HEK293 (cell line): ENCODE measurements at regions not wholly inside any gene's neighbourhood (a gene's known extent, or its start where the extent isn't known, plus 50 kb on each side); places are given as distances from the start of the nearest gene placed in this dataset.
A peak's percentile ranks its signal among the peaks of the same experiment; 100 is the strongest.

Experiments used
- CTCF ChIA-PET: fragments of 350-600 bp; formaldehyde crosslinking; extraction: SDS; loops from one replicate; lab custom pipeline; 2021; ENCODE audit warnings: antibody characterized with exemption; lab: Yijun Ruan, JAX
- POLR2A ChIA-PET: fragments of 300-600 bp; formaldehyde crosslinking; extraction: SDS; loops from one replicate; lab custom pipeline; 2020; ENCODE audit warnings: antibody characterized with exemption, inconsistent platforms; lab: Yijun Ruan, JAX
- H3K27ac ChIP-seq: fragments of 200-500 bp; sonication (Bioruptor generic); 2 replicates; pipeline ENCODE4 v1.5.1; 2014; ENCODE audit warnings: low read depth, low read length, control low read depth, inconsistent platforms; ENCODE audit errors: extremely low read depth
- H3K36me3 ChIP-seq, 2 experiments: fragments of 200-500 bp in 1 of 2; sonication (Bioruptor generic) in 1 of 2; 1 replicate in 1 of 2; 2 replicates in 1 of 2; pipeline ENCODE4 v1.5.1; 2014 to 2017; ENCODE audit warnings: inconsistent platforms in 2 of 2, low read length in 2 of 2; ENCODE audit not compliant: control insufficient read depth in 2 of 2, insufficient read depth in 1 of 2
- H3K4me1 ChIP-seq: fragments of 200-500 bp; sonication (Bioruptor generic); 2 replicates; pipeline ENCODE4 v1.5.1; 2014; ENCODE audit warnings: mild to moderate bottlenecking, low read length, inconsistent platforms; ENCODE audit not compliant: control insufficient read depth, insufficient read depth
- H3K4me3 ChIP-seq: 2 replicates; pipeline ENCODE4 v1.5.1; 2011; ENCODE audit warnings: low read depth, mild to moderate bottlenecking, control low read depth, low read length, moderate library complexity
- H3K9me3 ChIP-seq: fragments of 200-500 bp; sonication (Bioruptor generic); 2 replicates; pipeline ENCODE4 v1.5.1; 2014; ENCODE audit warnings: low read depth, low read length, inconsistent platforms; ENCODE audit not compliant: control insufficient read depth, insufficient read depth
- BCL6B ChIP-seq: fragments of 450-650 bp; formaldehyde crosslinking; IDR thresholded peaks from 2 replicates; pipeline ENCODE4 v1.5.1; 2017; ENCODE audit warnings: missing biosample characterization, missing genetic modification characterization
- GLI2 ChIP-seq: fragments of 450-650 bp; formaldehyde crosslinking; IDR thresholded peaks from 2 replicates; pipeline ENCODE4; 2017; ENCODE audit warnings: missing biosample characterization, missing genetic modification characterization, low read depth, borderline replicate concordance
- KLF16 ChIP-seq: fragments of 450-650 bp; formaldehyde crosslinking; IDR thresholded peaks from 2 replicates; pipeline ENCODE4 v1.5.1; 2017; ENCODE audit warnings: missing biosample characterization, missing genetic modification characterization
- OSR2 ChIP-seq: fragments of 450-650 bp; formaldehyde crosslinking; IDR thresholded peaks from 2 replicates; pipeline ENCODE4 v1.5.1; 2016; ENCODE audit warnings: missing biosample characterization, missing genetic modification characterization
- RBAK ChIP-seq: fragments of 450-650 bp; formaldehyde crosslinking; IDR thresholded peaks from 2 replicates; pipeline ENCODE4 v1.5.1; 2016; ENCODE audit warnings: missing biosample characterization, missing genetic modification characterization
- REST ChIP-seq: fragments of 450-650 bp; formaldehyde crosslinking; IDR thresholded peaks from 2 replicates; pipeline ENCODE4 v1.5.1; 2016; ENCODE audit warnings: missing biosample characterization, missing genetic modification characterization
- ZBTB1 ChIP-seq: fragments of 450-650 bp; formaldehyde crosslinking; IDR thresholded peaks from 2 replicates; pipeline ENCODE4 v1.5.1; 2016; ENCODE audit warnings: missing biosample characterization, missing genetic modification characterization
- ZBTB8A ChIP-seq: fragments of 450-650 bp; formaldehyde crosslinking; IDR thresholded peaks from 2 replicates; pipeline ENCODE4 v1.5.1; 2016; ENCODE audit warnings: missing biosample characterization, missing genetic modification characterization
- ZFP37 ChIP-seq: fragments of 450-650 bp; formaldehyde crosslinking; IDR thresholded peaks from 2 replicates; pipeline ENCODE4 v1.5.1; 2016; ENCODE audit warnings: missing biosample characterization, missing genetic modification characterization
- ZIC2 ChIP-seq: fragments of 450-650 bp; formaldehyde crosslinking; IDR thresholded peaks from 2 replicates; pipeline ENCODE4 v1.5.1; 2016; ENCODE audit warnings: missing biosample characterization, missing genetic modification characterization
- ZNF148 ChIP-seq: fragments of 450-650 bp; formaldehyde crosslinking; IDR thresholded peaks from 2 replicates; pipeline ENCODE4 v1.5.0; 2017; ENCODE audit warnings: missing biosample characterization, missing genetic modification characterization, borderline replicate concordance
- ZNF157 ChIP-seq: fragments of 450-650 bp; formaldehyde crosslinking; IDR thresholded peaks from 2 replicates; pipeline ENCODE4 v1.5.1; 2016; ENCODE audit warnings: missing biosample characterization, missing genetic modification characterization
- ZNF184 ChIP-seq: fragments of 450-650 bp; IDR thresholded peaks from 2 replicates; pipeline ENCODE4 v1.5.1; 2018; ENCODE audit warnings: missing biosample characterization, mild to moderate bottlenecking, missing genetic modification characterization
- ZNF19 ChIP-seq: fragments of 450-650 bp; formaldehyde crosslinking; IDR thresholded peaks from 2 replicates; pipeline ENCODE4; 2016; ENCODE audit warnings: missing biosample characterization, missing genetic modification characterization, low read depth
- ZNF350 ChIP-seq: fragments of 450-650 bp; formaldehyde crosslinking; IDR thresholded peaks from 2 replicates; pipeline ENCODE4 v1.5.0; 2017; ENCODE audit warnings: missing biosample characterization, mild to moderate bottlenecking, missing genetic modification characterization
- ZNF354C ChIP-seq: fragments of 450-650 bp; formaldehyde crosslinking; IDR thresholded peaks from 2 replicates; pipeline ENCODE4 v1.5.1; 2016; ENCODE audit warnings: missing biosample characterization, missing genetic modification characterization, low read depth, borderline replicate concordance
- ZNF529 ChIP-seq: fragments of 450-650 bp; formaldehyde crosslinking; IDR thresholded peaks from 2 replicates; pipeline ENCODE4 v1.5.1; 2017; ENCODE audit warnings: missing genetic modification characterization, missing biosample characterization; ENCODE audit not compliant: insufficient replicate concordance
- ZNF549 ChIP-seq: fragments of 450-650 bp; IDR thresholded peaks from 2 replicates; pipeline ENCODE4 v1.5.1; 2018; ENCODE audit warnings: missing biosample characterization, missing genetic modification characterization, mild to moderate bottlenecking, inconsistent platforms, moderate library complexity
- ZNF560 ChIP-seq: fragments of 450-650 bp; formaldehyde crosslinking; IDR thresholded peaks from 2 replicates; pipeline ENCODE4 v1.5.1; 2017; ENCODE audit warnings: missing biosample characterization, missing genetic modification characterization, borderline replicate concordance
- ZNF561 ChIP-seq: fragments of 450-650 bp; IDR thresholded peaks from 2 replicates; pipeline ENCODE4 v1.5.1; 2018; ENCODE audit warnings: missing biosample characterization, missing genetic modification characterization, borderline replicate concordance
- ZNF768 ChIP-seq: fragments of 450-650 bp; formaldehyde crosslinking; IDR thresholded peaks from 2 replicates; pipeline ENCODE4 v1.5.1; 2018; ENCODE audit warnings: missing biosample characterization, mild to moderate bottlenecking, missing genetic modification characterization
- ZNF776 ChIP-seq: fragments of 450-650 bp; formaldehyde crosslinking; IDR thresholded peaks from 2 replicates; pipeline ENCODE4 v1.5.0; 2017; ENCODE audit warnings: missing biosample characterization, missing genetic modification characterization, borderline replicate concordance
- ZXDB ChIP-seq: fragments of 450-650 bp; formaldehyde crosslinking; IDR thresholded peaks from 2 replicates; pipeline ENCODE4 v1.5.1; 2016; ENCODE audit warnings: missing biosample characterization, missing genetic modification characterization

- TF ChIP-seq ZBTB1 (tag by site-specific recombination), result no peak
- TF ChIP-seq ZNF184 (tag by site-specific recombination), result peak; percentile 37; the same call in 1 of the 2 replicates
Measured at GRCh38 chr1:30034627-30035521, 688.5 kb downstream of the MATN1 start (continued).

- Histone ChIP-seq H3K4me3 (no peak overlapping the region), H3K27ac (no peak overlapping the region), H3K9me3 (no peaks in the 10 kb centered on the region), H3K4me1 (0 out of 2 replicates have a peak, but pooled peaks cover 2% of the 10 kb centered on the region), H3K36me3 (no peaks in the 10 kb centered on the region)
- CTCF ChIA-PET, result interaction anchor here (0.6 to 2.7 kb wide), 4 partner anchors 52 to 762 kb away, joined by 3 to 19 read pairs (median 3); no protein-coding TSS in a partner anchor
- POLR2A ChIA-PET, result no interaction called here
- no peak for TF ChIP-seq GLI2 (tag by site-specific recombination)
- TF ChIP-seq ZNF768 (tag by site-specific recombination), result peak; percentile 69; the same call in 1 of the 2 replicates
- no peak for TF ChIP-seq ZNF19 (tag by site-specific recombination)
- TF ChIP-seq, all 188 proteins: peak for 1
Measured at GRCh38 chr1:30034105-30034626, 689.2 kb downstream of the MATN1 start.

GRCh38 chr1:30033256-30034104 is 689.9 kb downstream of the MATN1 start:
- no peak overlapping the region for H3K4me3 ChIP-seq
- no peak overlapping the region for H3K27ac ChIP-seq
- POLR2A ChIA-PET, result no interaction called here
- 0 out of 2 replicates have a peak, but pooled peaks cover 2% of the 10 kb centered on the region for H3K4me1 ChIP-seq
- CTCF ChIA-PET, result interaction anchor here (0.6 to 2.7 kb wide), 3 partner anchors 53 to 762 kb away, joined by 3 to 19 read pairs (median 3); no protein-coding TSS in a partner anchor
- H3K36me3 ChIP-seq, result no peaks in the 10 kb centered on the region
- no peaks in the 10 kb centered on the region for H3K9me3 ChIP-seq
- TF ChIP-seq KLF16 (tag by site-specific recombination) (no peak), ZXDB (tag by site-specific recombination) (no peak), OSR2 (tag by site-specific recombination) (no peak), ZNF560 (tag by site-specific recombination) (no peak), ZNF549 (tag by site-specific recombination) (no peak), ZNF529 (no peak), ZNF354C (tag by site-specific recombination) (no peak), ZNF148 (no peak), BCL6B (tag by site-specific recombination) (no peak), ZBTB8A (no peak), ZNF19 (tag by site-specific recombination) (no peak), ZNF157 (no peak), ZNF561 (tag by site-specific recombination) (no peak), REST (tag by site-specific recombination) (no peak), ZNF350 (tag by site-specific recombination) (no peak), ZFP37 (tag by site-specific recombination) (no peak), ZIC2 (tag by site-specific recombination) (no peak), ZNF776 (tag by site-specific recombination) (no peak), RBAK (tag by site-specific recombination) (no peak)
